Femur (tissue), 1 donor: ENCODE measurements at regions not wholly inside any gene's neighbourhood (a gene's known extent, or its start where the extent isn't known, plus 50 kb on each side); places are given as distances from the start of the nearest gene placed in this dataset.

Experiments used
- DNase-seq: peaks from one replicate; pipeline ENCODE4 v3.0.0-alpha.2; 2017

- peak; percentile 74 for DNase-seq
These were observed 384.9 kb downstream of the KCNRG start for GRCh38 chr13:50400035-50400726.

- no peak for DNase-seq
These were observed 385.8 kb downstream of the KCNRG start for GRCh38 chr13:50401049-50401505.

DNA sequence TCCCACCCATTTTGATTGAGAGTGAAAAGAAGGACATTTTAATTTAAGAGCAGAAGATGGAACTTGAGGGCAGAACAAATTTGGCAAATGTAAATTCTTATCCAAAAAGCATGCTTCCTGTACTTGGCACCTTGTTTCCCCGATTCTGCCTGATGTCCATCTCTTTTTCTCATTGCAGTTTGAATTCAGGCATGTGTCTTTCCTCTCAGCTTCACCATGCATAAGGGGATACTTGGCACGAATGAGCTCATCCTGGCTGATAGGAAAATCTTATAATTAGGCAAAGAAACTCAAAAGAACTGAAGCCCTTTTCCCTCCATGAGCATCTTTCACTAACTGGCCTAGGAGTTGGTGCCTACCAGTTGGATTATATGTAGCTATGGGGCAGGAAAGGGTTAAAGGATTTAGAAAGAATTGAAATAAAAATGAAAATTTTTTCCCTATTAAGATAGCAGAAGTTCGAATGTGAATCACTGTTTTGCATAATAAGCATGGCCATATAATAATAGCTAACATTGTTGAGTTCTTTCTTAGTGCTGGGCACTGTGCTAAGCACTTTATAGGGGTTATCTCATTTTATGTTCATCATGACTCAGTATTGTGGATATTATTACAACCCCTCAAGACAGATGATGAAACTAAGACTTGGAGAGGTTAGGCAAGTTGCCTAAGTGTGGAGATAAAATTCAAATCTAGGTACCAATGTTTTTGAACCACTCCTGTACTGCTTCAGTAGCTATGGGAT lies 386.6 kb downstream of the KCNRG start:
- no peak for DNase-seq

DNA sequence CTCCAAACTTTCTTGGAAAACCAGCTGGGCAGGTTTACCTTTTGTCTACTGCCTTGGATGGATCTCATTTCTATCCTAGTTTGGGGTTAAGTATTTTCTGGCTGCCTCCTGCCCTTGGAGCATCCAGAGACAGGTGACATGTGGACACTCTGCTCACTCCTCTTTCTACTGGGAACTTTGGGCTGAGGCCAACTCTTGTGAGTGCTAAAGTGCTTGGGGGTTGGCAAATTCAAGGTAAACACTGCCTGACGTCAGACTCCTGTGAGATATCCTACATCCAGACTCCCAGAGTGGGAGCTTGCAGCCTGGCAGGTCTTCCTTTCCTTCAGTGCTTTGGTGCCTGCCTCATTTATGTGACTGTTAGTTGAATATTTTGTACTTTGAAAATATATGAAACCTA lies 388.1 kb downstream of the KCNRG start:
- DNase-seq: no peak

DNA sequence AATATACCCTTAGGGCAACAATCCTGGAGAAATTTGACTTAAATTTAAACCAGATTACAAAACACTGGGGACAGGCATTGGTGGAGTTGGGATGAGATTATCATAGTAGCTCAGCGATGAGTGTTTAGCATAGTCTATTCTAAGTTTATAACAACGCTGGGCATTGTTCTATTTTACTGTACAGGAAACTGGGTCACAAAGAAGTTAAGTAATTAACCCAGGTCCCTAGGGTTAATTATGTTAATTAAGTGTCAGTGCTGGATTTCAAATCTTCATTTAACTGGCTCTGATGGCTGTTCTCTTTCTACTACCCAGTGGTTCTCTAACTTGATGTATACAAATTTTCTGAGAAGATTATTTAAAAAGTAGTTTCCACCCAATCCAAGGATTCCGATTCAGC lies 388.9 kb downstream of the KCNRG start:
- no peak for DNase-seq

- DNase-seq: no peak
These were observed 389.5 kb downstream of the KCNRG start for GRCh38 chr13:50404769-50405168.

- DNase-seq: no peak
These were observed 391.6 kb downstream of the KCNRG start for GRCh38 chr13:50406831-50407230.

DNA sequence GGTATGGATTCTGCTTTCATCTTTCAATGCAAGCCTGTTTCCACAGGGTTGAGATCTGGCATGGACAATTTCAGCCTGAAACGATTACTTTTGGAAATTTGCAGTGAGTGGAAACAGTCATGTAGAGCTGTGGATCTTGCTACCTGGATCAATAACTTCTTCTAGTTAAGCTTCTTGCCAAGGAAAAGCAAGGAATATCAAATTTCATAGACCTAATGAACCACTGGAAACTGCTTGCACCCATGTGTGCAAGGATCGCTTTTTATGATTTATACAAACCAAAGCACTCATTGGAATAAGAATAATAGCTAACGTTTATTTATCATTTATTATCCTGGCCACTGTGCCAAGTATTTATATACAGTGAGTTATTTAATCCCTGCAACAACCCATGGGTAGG lies 392.8 kb downstream of the KCNRG start:
- no peak for DNase-seq

GRCh38 chr13:50409220-50409619 lies 394.0 kb downstream of the KCNRG start:
- DNase-seq: no peak

GRCh38 chr13:50410921-50411746 lies 395.9 kb downstream of the KCNRG start:
- no peak for DNase-seq

GRCh38 chr13:50412046-50412617 lies 396.9 kb downstream of the KCNRG start:
- DNase-seq: no peak

DNA sequence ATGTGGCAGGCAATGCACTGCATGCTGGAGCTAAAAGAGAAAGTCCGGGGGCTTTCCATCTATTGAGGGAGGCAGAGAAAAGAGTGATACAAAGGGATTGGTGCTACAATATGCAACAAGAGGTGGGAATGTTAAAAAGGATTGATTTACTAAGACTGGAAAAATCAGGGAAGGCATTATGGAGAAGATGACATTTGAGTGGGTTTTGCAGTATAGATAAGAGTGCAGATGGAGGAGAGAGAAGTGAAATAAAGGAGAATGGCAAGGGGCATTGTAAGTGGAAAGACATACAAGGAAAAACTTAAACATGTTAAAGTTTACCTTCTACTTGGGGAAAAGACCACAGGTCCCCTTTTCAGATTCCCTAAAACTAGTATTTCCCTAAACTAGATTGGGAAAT lies 399.4 kb downstream of the KCNRG start:
- no peak for DNase-seq

GRCh38 chr13:50415428-50415827 lies 400.2 kb downstream of the KCNRG start:
- DNase-seq: no peak

DNA sequence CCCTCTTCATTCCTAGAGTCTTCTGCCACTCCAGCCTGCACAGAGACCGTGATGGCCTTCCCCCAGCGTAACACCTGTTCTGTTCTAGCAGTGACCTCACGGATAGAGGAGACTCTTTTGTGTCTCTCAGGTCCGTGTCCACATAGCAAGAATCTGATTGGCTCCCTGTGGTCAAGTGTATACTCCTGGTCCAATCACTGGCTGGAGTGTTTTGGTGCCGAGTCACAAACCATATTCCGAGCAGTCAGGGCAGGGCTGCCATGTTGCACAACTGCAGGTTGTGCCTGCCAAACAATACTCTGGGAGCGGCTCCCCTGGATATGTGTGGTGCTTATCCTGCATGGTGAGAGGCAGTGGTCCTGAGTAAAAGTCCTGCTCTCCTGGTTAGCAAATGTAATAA lies 402.4 kb downstream of the KCNRG start:
- no peak for DNase-seq

DNA sequence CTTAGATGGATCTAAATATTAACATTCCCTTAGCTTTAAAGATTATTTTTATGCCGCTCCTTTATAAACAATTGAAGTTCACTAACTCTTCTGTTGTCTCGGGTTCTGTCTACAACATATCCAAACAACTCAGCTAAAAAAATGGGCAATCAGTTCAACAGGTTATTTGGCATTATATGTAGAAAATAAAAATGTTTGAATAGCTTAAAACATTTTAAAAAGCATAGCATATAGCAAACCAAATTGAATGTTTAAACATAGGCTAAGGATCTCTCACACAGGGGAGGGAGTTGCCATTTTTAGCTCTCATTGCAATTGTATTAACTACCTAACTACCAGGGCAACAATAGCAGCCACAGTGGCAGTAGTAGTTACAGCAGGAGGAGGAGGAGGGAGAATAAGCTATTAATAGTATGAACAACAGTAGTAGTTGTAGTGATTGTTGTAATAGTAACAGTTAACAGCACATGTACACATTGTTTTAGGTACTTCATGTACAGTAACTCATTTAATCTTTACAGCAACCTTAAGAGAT lies 404.2 kb downstream of the KCNRG start:
- DNase-seq: no peak

- DNase-seq: no peak
These were observed 404.7 kb downstream of the KCNRG start for GRCh38 chr13:50419896-50420295.

GRCh38 chr13:50420718-50421472 lies 405.7 kb downstream of the KCNRG start:
- DNase-seq: no peak

DNA sequence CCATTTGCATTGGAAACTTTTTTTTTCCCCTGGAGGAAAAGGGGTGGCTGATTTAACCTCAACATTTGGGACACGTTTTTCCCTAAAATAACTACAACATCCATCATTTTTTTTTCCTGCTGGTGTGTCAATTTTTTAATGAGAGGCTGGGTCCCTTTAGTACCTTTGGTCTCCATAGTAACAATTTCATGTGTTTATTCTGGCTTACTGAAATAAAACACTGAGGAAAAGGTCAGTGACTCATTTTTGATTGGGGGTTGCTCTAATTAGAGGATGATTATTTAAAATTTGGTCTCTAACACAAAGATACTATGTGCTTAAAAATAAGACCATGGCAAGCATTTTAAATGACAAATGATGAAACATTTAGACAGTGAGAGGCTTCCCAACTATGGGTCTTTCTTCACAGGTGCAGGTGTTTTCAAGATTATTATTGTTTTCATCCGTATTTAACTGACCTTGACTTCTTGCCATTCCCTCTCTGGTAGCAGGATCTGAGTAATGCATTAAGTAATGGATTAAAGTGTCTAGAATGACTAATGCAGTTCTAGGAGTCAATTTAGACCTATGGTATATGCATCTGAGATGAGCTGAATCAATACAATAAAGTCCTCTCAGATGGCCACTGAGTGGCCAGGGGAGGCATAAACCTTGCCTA lies 406.4 kb downstream of the KCNRG start:
- no peak for DNase-seq

- DNase-seq: no peak
These were observed 407.2 kb downstream of the KCNRG start for GRCh38 chr13:50422181-50423148.

DNA sequence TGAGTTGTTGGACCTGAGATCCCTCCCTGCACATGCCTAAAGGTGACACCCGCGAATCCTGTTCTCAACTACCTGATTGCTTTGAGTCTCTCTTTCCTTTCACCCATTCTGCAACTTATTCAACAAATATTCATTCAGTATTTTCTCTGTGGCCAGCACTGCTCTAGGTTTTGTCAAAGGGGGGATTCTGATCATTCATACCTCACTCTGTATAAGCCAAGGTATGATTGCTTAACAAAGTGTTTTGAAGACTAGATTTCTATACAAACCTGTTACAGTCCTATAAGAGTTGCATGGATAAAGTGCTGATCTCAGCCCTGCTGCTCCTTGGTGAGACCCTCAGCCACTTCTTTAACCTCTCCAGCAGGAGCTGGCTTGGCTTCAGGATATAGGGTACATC lies 409.7 kb downstream of the KCNRG start:
- DNase-seq: no peak
